Endodermal cell (in vitro differentiated cells): ENCODE measurements at regions not wholly inside any gene's neighbourhood (a gene's known extent, or its start where the extent isn't known, plus 50 kb on each side); places are given as distances from the start of the nearest gene placed in this dataset.

Experiments
- DNase-seq: peaks from one replicate; pipeline ENCODE4 v3.0.0-alpha.2; 2017
- H3K27ac ChIP-seq: 2 replicates; pipeline ENCODE4 v1.5.1; 2013; ENCODE audit warnings: mild to moderate bottlenecking, low read depth, low read length, moderate library complexity
- H3K27me3 ChIP-seq: 2 replicates; pipeline ENCODE4 v1.6.1; 2013; ENCODE audit warnings: mild to moderate bottlenecking, low read length, moderate library complexity; ENCODE audit not compliant: insufficient read depth, control insufficient read depth, poor library complexity, severe bottlenecking
- H3K36me3 ChIP-seq: 2 replicates; pipeline ENCODE4 v1.7.0; 2013; ENCODE audit warnings: mild to moderate bottlenecking, low read length, moderate library complexity; ENCODE audit not compliant: control insufficient read depth, insufficient read depth
- H3K4me1 ChIP-seq: one replicate; pipeline ENCODE4 v1.7.0; 2013; ENCODE audit warnings: low read length; ENCODE audit not compliant: control insufficient read depth, insufficient read depth
- H3K4me3 ChIP-seq: 2 replicates; pipeline ENCODE4 v1.5.1; 2013; ENCODE audit warnings: mild to moderate bottlenecking, low read length, moderate library complexity
- H3K9ac ChIP-seq: 2 replicates; pipeline ENCODE4 v1.6.1; 2013; ENCODE audit warnings: mild to moderate bottlenecking, low read length, moderate library complexity; ENCODE audit not compliant: poor library complexity, severe bottlenecking; ENCODE audit errors: extremely low read depth
- H3K9me3 ChIP-seq: 2 replicates; pipeline ENCODE4 v1.6.1; 2013; ENCODE audit warnings: mild to moderate bottlenecking, low read length, moderate library complexity; ENCODE audit not compliant: control insufficient read depth
- H3K27ac Mint-ChIP-seq: 2 replicates; pipeline ENCODE4 v1.8.0; 2020; ENCODE audit warnings: mixed read lengths
- H3K27me3 Mint-ChIP-seq: 2 replicates; pipeline ENCODE4 v1.8.0; 2021; ENCODE audit warnings: mild to moderate bottlenecking, mixed read lengths; ENCODE audit not compliant: insufficient read depth
- H3K36me3 Mint-ChIP-seq: 2 replicates; pipeline ENCODE4 v1.8.0; 2020; ENCODE audit warnings: low read depth, mixed read lengths
- H3K4me1 Mint-ChIP-seq: 2 replicates; pipeline ENCODE4 v1.8.0; 2020; ENCODE audit warnings: mixed read lengths
- H3K4me3 Mint-ChIP-seq: 2 replicates; pipeline ENCODE4 v1.8.0; 2020; ENCODE audit warnings: mild to moderate bottlenecking, moderate library complexity, mixed read lengths
- H3K9me3 Mint-ChIP-seq: 2 replicates; pipeline ENCODE4 v1.8.0; 2020; ENCODE audit warnings: mild to moderate bottlenecking, mixed read lengths
- WGBS, 2 experiments: methylation state at CpG; one replicate each; pipeline versions ENCODE4 v1.1.5 to v1.1.7; 2013; ENCODE audit warnings: missing lambda C conversion rate in 2 of 2, mixed read lengths in 1 of 2; ENCODE audit not compliant: insufficient coverage in 1 of 2, insufficient read length in 1 of 2; 5-methylcytosine and 5-hydroxymethylcytosine counted together
- TF ChIP-seq, protein P1 (sequence below): fragments of 200-600 bp; sonication (generic); conservative IDR thresholded peaks from 2 replicates; pipeline ENCODE4 v1.5.0; 2021; ENCODE audit warnings: antibody characterized with exemption, mild to moderate bottlenecking

DNA sequence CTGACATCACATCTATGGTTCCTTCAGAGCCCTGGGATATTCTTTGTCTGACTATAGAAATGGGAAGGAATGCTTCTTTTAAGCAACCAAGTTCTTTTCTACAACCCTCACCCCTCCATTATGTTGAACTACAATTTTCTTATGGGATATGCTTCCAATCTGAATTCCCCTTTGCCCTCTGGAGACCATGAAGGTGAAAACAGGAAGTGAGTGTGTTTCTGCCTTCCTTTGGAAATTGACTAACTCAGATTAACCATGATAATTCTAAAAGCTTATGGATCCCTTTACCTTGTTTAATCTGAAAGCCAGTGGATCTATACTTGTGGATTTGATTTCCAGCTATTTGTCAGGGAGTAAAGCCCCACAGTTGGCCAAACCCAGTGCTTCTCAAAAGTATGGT is 90.8 kb upstream of the SERTM1 start:
- no peaks in the 10 kb centered on the region for H3K9me3 ChIP-seq
- DNase-seq = no peak
- no peak overlapping the region for H3K4me3 Mint-ChIP-seq

DNA sequence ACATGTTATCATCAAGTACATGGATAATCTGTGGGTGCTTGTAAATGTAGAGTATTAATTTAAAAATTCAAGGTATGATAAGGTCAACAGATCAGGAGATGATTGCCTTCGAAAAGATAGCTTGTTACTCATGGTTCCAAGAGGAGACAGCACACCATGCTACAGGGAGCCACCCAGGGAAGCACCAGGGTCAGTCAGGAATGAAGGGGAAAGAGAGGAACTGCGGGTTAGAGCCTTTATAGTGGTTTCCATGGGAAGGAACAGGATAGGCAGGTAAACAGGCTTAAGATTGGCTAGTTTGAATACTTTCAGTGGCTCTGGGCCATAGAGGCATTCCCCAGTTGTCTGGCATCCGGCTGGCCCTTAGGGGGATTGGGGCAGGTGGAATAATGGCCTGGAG is 74.2 kb upstream of the SERTM1 start:
- Histone ChIP-seq H3K4me1 (no peaks in the 10 kb centered on the region), H3K9ac (no peak overlapping the region), H3K27me3 (no peaks in the 10 kb centered on the region), H3K4me3 (no peak overlapping the region), H3K36me3 (no peaks in the 10 kb centered on the region), H3K27ac (no peak overlapping the region), H3K9me3 (no peaks in the 10 kb centered on the region)
- TF ChIP-seq, protein P1, sequence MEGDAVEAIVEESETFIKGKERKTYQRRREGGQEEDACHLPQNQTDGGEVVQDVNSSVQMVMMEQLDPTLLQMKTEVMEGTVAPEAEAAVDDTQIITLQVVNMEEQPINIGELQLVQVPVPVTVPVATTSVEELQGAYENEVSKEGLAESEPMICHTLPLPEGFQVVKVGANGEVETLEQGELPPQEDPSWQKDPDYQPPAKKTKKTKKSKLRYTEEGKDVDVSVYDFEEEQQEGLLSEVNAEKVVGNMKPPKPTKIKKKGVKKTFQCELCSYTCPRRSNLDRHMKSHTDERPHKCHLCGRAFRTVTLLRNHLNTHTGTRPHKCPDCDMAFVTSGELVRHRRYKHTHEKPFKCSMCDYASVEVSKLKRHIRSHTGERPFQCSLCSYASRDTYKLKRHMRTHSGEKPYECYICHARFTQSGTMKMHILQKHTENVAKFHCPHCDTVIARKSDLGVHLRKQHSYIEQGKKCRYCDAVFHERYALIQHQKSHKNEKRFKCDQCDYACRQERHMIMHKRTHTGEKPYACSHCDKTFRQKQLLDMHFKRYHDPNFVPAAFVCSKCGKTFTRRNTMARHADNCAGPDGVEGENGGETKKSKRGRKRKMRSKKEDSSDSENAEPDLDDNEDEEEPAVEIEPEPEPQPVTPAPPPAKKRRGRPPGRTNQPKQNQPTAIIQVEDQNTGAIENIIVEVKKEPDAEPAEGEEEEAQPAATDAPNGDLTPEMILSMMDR = no peak
- Mint-ChIP-seq H3K9me3 (no peaks in the 10 kb centered on the region), H3K36me3 (no peaks in the 10 kb centered on the region), H3K27ac (no peak overlapping the region), H3K4me3 (no peak overlapping the region), H3K27me3 (no peaks in the 10 kb centered on the region), H3K4me1 (no peaks in the 10 kb centered on the region)
- DNase-seq = no peak
- WGBS, 2 experiments = 91 to 94% methylated on average over 2 to 3 of the region's 3 CpGs

More for the DNA sequence above, 90.8 kb upstream of the SERTM1 start:
- no peak overlapping the region for H3K27ac Mint-ChIP-seq
- TF ChIP-seq, protein P1 = no peak
- no peaks in the 10 kb centered on the region for H3K4me1 ChIP-seq
- H3K4me3 ChIP-seq = no peak overlapping the region
- H3K36me3 ChIP-seq = no peaks in the 10 kb centered on the region
- no peaks in the 10 kb centered on the region for H3K4me1 Mint-ChIP-seq
- H3K36me3 Mint-ChIP-seq = no peaks in the 10 kb centered on the region
- no peak overlapping the region for H3K27ac ChIP-seq
- H3K9ac ChIP-seq = no peak overlapping the region
- no peaks in the 10 kb centered on the region for H3K27me3 ChIP-seq
- H3K9me3 Mint-ChIP-seq = no peaks in the 10 kb centered on the region
- H3K27me3 Mint-ChIP-seq = no peaks in the 10 kb centered on the region

DNA sequence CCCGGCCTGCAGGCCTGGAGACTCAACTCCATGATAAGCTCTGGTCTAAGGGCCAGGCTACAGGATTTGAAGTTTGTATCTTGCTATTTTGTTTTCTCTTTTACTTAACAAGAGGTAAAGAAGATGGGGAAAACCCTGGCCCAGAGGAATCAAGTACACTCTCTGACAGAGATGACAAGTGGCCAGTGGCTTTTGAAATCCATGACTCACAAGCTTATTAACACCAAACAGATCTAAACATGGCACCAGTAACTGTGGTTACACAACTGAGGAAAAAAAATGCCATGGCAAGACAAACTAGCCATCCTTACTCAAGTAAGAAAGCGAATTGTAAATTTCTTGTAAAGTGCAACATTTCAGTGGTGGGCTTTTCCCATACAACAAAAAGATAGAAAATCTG is 72.6 kb upstream of the SERTM1 start:
- no peak overlapping the region for H3K9ac ChIP-seq
- TF ChIP-seq, protein P1 = no peak
- H3K4me3 ChIP-seq = no peak overlapping the region
- Mint-ChIP-seq H3K9me3 (no peaks in the 10 kb centered on the region), H3K4me3 (no peak overlapping the region), H3K27ac (no peak overlapping the region), H3K36me3 (no peaks in the 10 kb centered on the region), H3K4me1 (no peaks in the 10 kb centered on the region), H3K27me3 (no peaks in the 10 kb centered on the region)
- WGBS, 2 experiments = 92 to 100% methylated on average over 1 to 2 of the region's 2 CpGs
- no peaks in the 10 kb centered on the region for H3K9me3 ChIP-seq
- H3K36me3 ChIP-seq = no peaks in the 10 kb centered on the region
- no peak for DNase-seq
- H3K27ac ChIP-seq = no peak overlapping the region
- H3K4me1 ChIP-seq = no peaks in the 10 kb centered on the region
- H3K27me3 ChIP-seq = no peaks in the 10 kb centered on the region
